IPS-18c (cell line): ENCODE measurements at regions not wholly inside any gene's neighbourhood (a gene's known extent, or its start where the extent isn't known, plus 50 kb on each side); places are given as distances from the start of the nearest gene placed in this dataset.

ENCODE experiments used
- H3K4me3 ChIP-seq: 2 replicates; pipeline ENCODE4 v1.7.0; 2013; ENCODE audit warnings: low read depth, mild to moderate bottlenecking, low read length, moderate library complexity; ENCODE audit not compliant: insufficient read depth
- H3K9me3 ChIP-seq: one replicate; pipeline ENCODE4 v1.6.1; 2013; ENCODE audit warnings: mild to moderate bottlenecking, low read length, moderate library complexity; ENCODE audit not compliant: control insufficient read depth, insufficient read depth

GRCh38 chr5:156121882-156122281, 205.1 kb upstream of the SGCD start:
- Histone ChIP-seq H3K9me3 (no peaks in the 10 kb centered on the region), H3K4me3 (no peak overlapping the region)

- no peak overlapping the region for H3K4me3 ChIP-seq
- H3K9me3 ChIP-seq, result no peaks in the 10 kb centered on the region
These were observed 202.3 kb upstream of the SGCD start for GRCh38 chr5:156124708-156125107.

GRCh38 chr5:156125118-156125517, 201.8 kb upstream of the SGCD start:
- Histone ChIP-seq H3K9me3 (no peaks in the 10 kb centered on the region), H3K4me3 (no peak overlapping the region)

GRCh38 chr5:156126716-156127115, 200.2 kb upstream of the SGCD start:
- no peak overlapping the region for H3K4me3 ChIP-seq

GRCh38 chr5:156128026-156128425, 198.9 kb upstream of the SGCD start:
- H3K4me3 ChIP-seq, result no peak overlapping the region
- H3K9me3 ChIP-seq, result no peaks in the 10 kb centered on the region

More at GRCh38 chr5:156126716-156127115, 200.2 kb upstream of the SGCD start:
- no peaks in the 10 kb centered on the region for H3K9me3 ChIP-seq

GRCh38 chr5:156134216-156134615, 192.7 kb upstream of the SGCD start:
- Histone ChIP-seq H3K4me3 (no peak overlapping the region), H3K9me3 (no peaks in the 10 kb centered on the region)

- Histone ChIP-seq H3K4me3 (no peak overlapping the region), H3K9me3 (no peaks in the 10 kb centered on the region)
These were observed 191.4 kb upstream of the SGCD start for GRCh38 chr5:156135531-156135930.

- Histone ChIP-seq H3K9me3 (no peaks in the 10 kb centered on the region), H3K4me3 (no peak overlapping the region)
These were observed 189.7 kb upstream of the SGCD start for GRCh38 chr5:156137071-156137869.

- no peaks in the 10 kb centered on the region for H3K9me3 ChIP-seq
These were observed 184.1 kb upstream of the SGCD start for GRCh38 chr5:156142867-156143266.

GRCh38 chr5:156147261-156147943, 179.6 kb upstream of the SGCD start:
- Histone ChIP-seq H3K4me3 (no peak overlapping the region), H3K9me3 (no peaks in the 10 kb centered on the region)

More at GRCh38 chr5:156142867-156143266, 184.1 kb upstream of the SGCD start:
- H3K4me3 ChIP-seq, result no peak overlapping the region

- Histone ChIP-seq H3K4me3 (no peak overlapping the region), H3K9me3 (no peaks in the 10 kb centered on the region)
These were observed 179.0 kb upstream of the SGCD start for GRCh38 chr5:156147944-156148285.

- Histone ChIP-seq H3K4me3 (no peak overlapping the region), H3K9me3 (no peaks in the 10 kb centered on the region)
These were observed 178.7 kb upstream of the SGCD start for GRCh38 chr5:156148301-156148700.

GRCh38 chr5:156149213-156149612, 177.8 kb upstream of the SGCD start:
- no peak overlapping the region for H3K4me3 ChIP-seq
- no peaks in the 10 kb centered on the region for H3K9me3 ChIP-seq

- H3K4me3 ChIP-seq, result no peak overlapping the region
- no peaks in the 10 kb centered on the region for H3K9me3 ChIP-seq
These were observed 173.4 kb upstream of the SGCD start for GRCh38 chr5:156153602-156154001.

GRCh38 chr5:156154757-156155156, 172.2 kb upstream of the SGCD start:
- Histone ChIP-seq H3K4me3 (no peak overlapping the region), H3K9me3 (no peaks in the 10 kb centered on the region)

- Histone ChIP-seq H3K4me3 (no peak overlapping the region), H3K9me3 (no peaks in the 10 kb centered on the region)
These were observed 171.4 kb upstream of the SGCD start for GRCh38 chr5:156155598-156155997.

GRCh38 chr5:156164306-156164705, 162.7 kb upstream of the SGCD start:
- Histone ChIP-seq H3K4me3 (no peak overlapping the region), H3K9me3 (no peaks in the 10 kb centered on the region)

GRCh38 chr5:156169495-156169894, 157.5 kb upstream of the SGCD start:
- no peaks in the 10 kb centered on the region for H3K9me3 ChIP-seq
- H3K4me3 ChIP-seq, result no peak overlapping the region
